K562 (cell line): ENCODE measurements at regions not wholly inside any gene's neighbourhood (a gene's known extent, or its start where the extent isn't known, plus 50 kb on each side); places are given as distances from the start of the nearest gene placed in this dataset.
A peak's percentile ranks its signal among the peaks of the same experiment; 100 is the strongest.

Experiments
- ARNT ChIP-seq, 2 experiments: fragments of 450-650 bp; IDR thresholded peaks; 2 replicates each; pipeline ENCODE4 v1.6.1; 2016; ENCODE audit warnings: mild to moderate bottlenecking in 1 of 2
- C11orf30 ChIP-seq: fragments of 450-650 bp; IDR thresholded peaks from 2 replicates; pipeline ENCODE4 v1.6.1; 2016; ENCODE audit warnings: low read depth, mild to moderate bottlenecking
- CREBBP ChIP-seq: IDR thresholded peaks from one replicate; pipeline ENCODE4 v1.6.1; 2012; ENCODE audit warnings: low read depth, mild to moderate bottlenecking, control low read depth, inconsistent platforms, low read length
- CTBP1 ChIP-seq: fragments of 450-650 bp; IDR thresholded peaks from 2 replicates; pipeline ENCODE4 v1.6.1; 2016; ENCODE audit warnings: borderline replicate concordance
- ESRRA ChIP-seq: fragments of 450-650 bp; IDR thresholded peaks from 2 replicates; pipeline ENCODE4 v1.6.1; 2014; ENCODE audit warnings: low read depth, mild to moderate bottlenecking, moderate library complexity, borderline replicate concordance
- FOXA3 ChIP-seq, 2 experiments: fragments of 450-650 bp in 1 of 2; sonication (generic) in 1 of 2; formaldehyde crosslinking; IDR thresholded peaks in 1 of 2; conservative IDR thresholded peaks in 1 of 2; 2 replicates each; pipeline versions ENCODE4 v1.4.0 to v1.8.0; 2020 to 2022; ENCODE audit warnings: mild to moderate bottlenecking in 2 of 2, missing genetic modification reagents in 1 of 2
- HDAC2 ChIP-seq: fragments of 450-650 bp; IDR thresholded peaks from 2 replicates; pipeline ENCODE4 v1.6.1; 2016; ENCODE audit warnings: mild to moderate bottlenecking
- L3MBTL2 ChIP-seq: fragments of 450-650 bp; IDR thresholded peaks from 2 replicates; pipeline ENCODE4 v1.6.1; 2016; ENCODE audit warnings: mild to moderate bottlenecking, moderate library complexity
- MGA ChIP-seq: fragments of 450-650 bp; IDR thresholded peaks from 2 replicates; pipeline ENCODE4 v1.6.1; 2016; ENCODE audit warnings: mild to moderate bottlenecking, moderate library complexity
- NCOA6 ChIP-seq: fragments of 450-650 bp; IDR thresholded peaks from 2 replicates; pipeline ENCODE4 v1.6.1; 2017; ENCODE audit warnings: mild to moderate bottlenecking
- NCOR1 ChIP-seq: fragments of 450-650 bp; IDR thresholded peaks from 2 replicates; pipeline ENCODE4 v1.6.1; 2016; ENCODE audit warnings: mild to moderate bottlenecking, moderate library complexity
- NUFIP1 ChIP-seq: fragments of 450-650 bp; IDR thresholded peaks from 2 replicates; pipeline ENCODE4 v1.6.1; 2018; ENCODE audit not compliant: partially characterized antibody
- PRMT5 ChIP-seq: sonication (generic); formaldehyde crosslinking; IDR thresholded peaks from 2 replicates; pipeline ENCODE4 v1.5.0; 2020; ENCODE audit warnings: missing genetic modification reagents
- RBM39 ChIP-seq: fragments of 200-400 bp; formaldehyde crosslinking; optimal IDR thresholded peaks from 2 replicates; pipeline ENCODE3; 2018; ENCODE audit warnings: low read depth, low read length
- RCOR1 ChIP-seq, 2 experiments: IDR thresholded peaks; 2 replicates each; pipeline ENCODE4 v1.6.1; 2012; ENCODE audit warnings: low read depth in 2 of 2, low read length in 2 of 2, borderline replicate concordance in 1 of 2, improper control_type of control experiment in 1 of 2
- ZNF282 ChIP-seq: sonication (generic); formaldehyde crosslinking; IDR thresholded peaks from 2 replicates; pipeline ENCODE4 v1.8.1; 2023; ENCODE audit warnings: missing genetic modification reagents
- ZNF398 ChIP-seq: fragments of 250-450 bp; sonication (Bioruptor Pico); IDR thresholded peaks from 2 replicates; pipeline ENCODE4 v1.8.0; 2021; ENCODE audit warnings: moderate library complexity, mild to moderate bottlenecking, inconsistent platforms
- ZNF780A ChIP-seq: fragments of 250-450 bp; sonication (Bioruptor Pico); IDR thresholded peaks from 2 replicates; pipeline ENCODE4 v1.5.0; 2021; ENCODE audit warnings: mild to moderate bottlenecking

- TF ChIP-seq RBM39 (no peak), FOXA3 (CRISPR knock-in tag; conservative IDR thresholded peaks at IDR 0.05 in 1 of 2, IDR thresholded peaks at IDR 0.05 in 1 of 2) (no peak), MGA (0 out of 2 replicates have a peak, but pooled peaks have one; percentile 19), HDAC2 (0 out of 2 replicates have a peak, but pooled peaks have one; percentile 22), CTBP1 (peak; percentile 31; the same call in 1 of the 2 replicates), ARNT (IDR thresholded peaks at IDR 0.05) (0 out of 4 replicates have a peak, but pooled peaks of 1 of the 2 experiments have one; percentile 31), ZNF398 (no peak), ZNF282 (CRISPR knock-in tag) (no peak), L3MBTL2 (peak; percentile 24; the same call in 1 of the 2 replicates), NCOR1 (0 out of 2 replicates have a peak, but pooled peaks have one; percentile 30), ZNF780A (CRISPR knock-in tag) (no peak), C11orf30 (peak; percentile 31; the same call in 1 of the 2 replicates), NUFIP1 (no peak), NCOA6 (no peak), ESRRA (no peak), CREBBP (no peak), RCOR1 (IDR thresholded peaks at IDR 0.05; ENCODE audit: borderline replicate concordance in 1 of 2, low read depth in 2 of 2, low read length in 2 of 2) (peak in 1 of 2 experiments; percentile 37; a peak in 1 of 4 replicates), PRMT5 (CRISPR knock-in tag) (no peak)
Observed at GRCh38 chr4:138946306-138946705, 69.3 kb upstream of the NOCT start (continued).
